Natural killer cell (primary cell): ENCODE measurements at regions not wholly inside any gene's neighbourhood (a gene's known extent, or its start where the extent isn't known, plus 50 kb on each side); places are given as distances from the start of the nearest gene placed in this dataset.

ENCODE experiments used
- ATAC-seq, 3 donors: fragments of 150-1000 bp in 2 of 3; fragments of 200-7000 bp in 1 of 3; cut with Tn5 transposase; 1 replicate in 1 of 3; 2 replicates in 2 of 3; pipeline ENCODE4 v1.10.0; 2021; ENCODE audit warnings: mild to moderate bottlenecking in 2 of 3, moderate library complexity in 2 of 3
- DNase-seq, 2 donors: peaks; one replicate each; pipeline versions ENCODE4 v3.0.0 to v3.0.0-alpha.2; 2013 to 2021; ENCODE audit warnings: mixed read lengths in 1 of 2
- H3K27ac ChIP-seq: one replicate; pipeline ENCODE4 v1.5.1; 2013; ENCODE audit warnings: mild to moderate bottlenecking, low read length
- H3K27me3 ChIP-seq: one replicate; pipeline ENCODE4 v1.6.1; 2013; ENCODE audit warnings: low read length; ENCODE audit not compliant: control insufficient read depth, insufficient read depth
- H3K36me3 ChIP-seq: one replicate; pipeline ENCODE4 v1.6.1; 2013; ENCODE audit warnings: low read length; ENCODE audit not compliant: control insufficient read depth, insufficient read depth
- H3K4me1 ChIP-seq: one replicate; pipeline ENCODE4 v1.6.1; 2013; ENCODE audit warnings: low read length; ENCODE audit not compliant: control insufficient read depth, insufficient read depth
- H3K4me3 ChIP-seq: one replicate; pipeline ENCODE4 v1.5.1; 2013; ENCODE audit warnings: low read length
- H3K9me3 ChIP-seq: one replicate; pipeline ENCODE4 v1.6.1; 2013; ENCODE audit warnings: low read length; ENCODE audit not compliant: control insufficient read depth, insufficient read depth
- H3K27ac Mint-ChIP-seq, 2 donors: one replicate each; pipeline ENCODE4 v1.8.0; 2022; ENCODE audit warnings: mild to moderate bottlenecking in 2 of 2, mixed read lengths in 2 of 2, moderate library complexity in 1 of 2
- H3K27me3 Mint-ChIP-seq, 2 donors: one replicate each; pipeline ENCODE4 v1.8.0; 2022; ENCODE audit warnings: low read depth in 2 of 2, mixed read lengths in 2 of 2
- H3K36me3 Mint-ChIP-seq: one replicate; pipeline ENCODE4 v1.8.0; 2022; ENCODE audit warnings: mixed read lengths
- H3K4me1 Mint-ChIP-seq, 2 donors: one replicate each; pipeline ENCODE4 v1.8.0; 2022; ENCODE audit warnings: mixed read lengths in 2 of 2
- H3K4me3 Mint-ChIP-seq: one replicate; pipeline ENCODE4 v1.8.0; 2022; ENCODE audit warnings: mild to moderate bottlenecking, moderate library complexity, mixed read lengths
- H3K9me3 Mint-ChIP-seq, 2 donors: one replicate each; pipeline ENCODE4 v1.8.0; 2022; ENCODE audit warnings: mixed read lengths in 2 of 2
- WGBS: methylation state at CpG from one replicate; pipeline ENCODE4 v1.1.7; 2013; ENCODE audit warnings: missing lambda C conversion rate; ENCODE audit not compliant: insufficient coverage; 5-methylcytosine and 5-hydroxymethylcytosine counted together
- intact Hi-C: fragments of 100-400 bp; cut with micrococcal nuclease; formaldehyde crosslinking; loops from one replicate; pipeline ENCODE4 v1.14.2; 2022
- TF ChIP-seq, protein P1 (sequence below): fragments of 200-600 bp; IDR thresholded peaks from one replicate; pipeline ENCODE4 v1.8.0; 2022; ENCODE audit warnings: antibody characterized with exemption

DNA sequence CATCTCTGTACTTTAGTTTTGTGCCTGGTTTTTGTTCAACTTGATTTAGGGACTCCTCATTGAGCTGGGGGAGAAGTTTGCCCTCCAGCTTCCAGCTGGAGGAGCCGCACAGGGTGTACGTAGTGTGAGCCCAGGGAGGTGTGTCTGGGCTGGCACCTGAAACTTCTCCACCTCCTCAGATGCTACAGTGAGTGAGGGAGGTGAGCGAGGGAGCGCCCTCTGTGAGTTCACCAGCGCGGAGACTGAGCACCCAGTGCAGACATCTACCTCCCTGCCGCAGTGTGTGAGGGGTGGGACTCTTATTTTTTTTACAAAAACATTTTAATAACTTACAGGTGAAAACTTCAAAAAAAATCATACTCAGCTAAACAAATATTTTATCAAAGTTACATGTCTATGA is 204.2 kb upstream of the HS6ST1 start:
- no peak overlapping the region for H3K4me3 ChIP-seq
- ATAC-seq (no peak), DNase-seq (no peak)
- intact Hi-C loops, result no loop called here
- no peaks in the 10 kb centered on the region for H3K36me3 Mint-ChIP-seq
- no peaks in the 10 kb centered on the region for H3K9me3 Mint-ChIP-seq
- H3K27ac ChIP-seq, result no peak overlapping the region
- TF ChIP-seq, protein P1, sequence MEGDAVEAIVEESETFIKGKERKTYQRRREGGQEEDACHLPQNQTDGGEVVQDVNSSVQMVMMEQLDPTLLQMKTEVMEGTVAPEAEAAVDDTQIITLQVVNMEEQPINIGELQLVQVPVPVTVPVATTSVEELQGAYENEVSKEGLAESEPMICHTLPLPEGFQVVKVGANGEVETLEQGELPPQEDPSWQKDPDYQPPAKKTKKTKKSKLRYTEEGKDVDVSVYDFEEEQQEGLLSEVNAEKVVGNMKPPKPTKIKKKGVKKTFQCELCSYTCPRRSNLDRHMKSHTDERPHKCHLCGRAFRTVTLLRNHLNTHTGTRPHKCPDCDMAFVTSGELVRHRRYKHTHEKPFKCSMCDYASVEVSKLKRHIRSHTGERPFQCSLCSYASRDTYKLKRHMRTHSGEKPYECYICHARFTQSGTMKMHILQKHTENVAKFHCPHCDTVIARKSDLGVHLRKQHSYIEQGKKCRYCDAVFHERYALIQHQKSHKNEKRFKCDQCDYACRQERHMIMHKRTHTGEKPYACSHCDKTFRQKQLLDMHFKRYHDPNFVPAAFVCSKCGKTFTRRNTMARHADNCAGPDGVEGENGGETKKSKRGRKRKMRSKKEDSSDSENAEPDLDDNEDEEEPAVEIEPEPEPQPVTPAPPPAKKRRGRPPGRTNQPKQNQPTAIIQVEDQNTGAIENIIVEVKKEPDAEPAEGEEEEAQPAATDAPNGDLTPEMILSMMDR, result no peak
- H3K27me3 ChIP-seq, result no peaks in the 10 kb centered on the region
- no peaks in the 10 kb centered on the region for H3K36me3 ChIP-seq
- H3K27ac Mint-ChIP-seq, result no peak overlapping the region
- WGBS, result 80% methylated on average over 2 of the region's 7 CpGs
- no peaks in the 10 kb centered on the region for H3K4me1 Mint-ChIP-seq
- H3K4me1 ChIP-seq, result peaks cover 12% of the 10 kb centered on the region
- no peak overlapping the region for H3K4me3 Mint-ChIP-seq
- no peaks in the 10 kb centered on the region for H3K9me3 ChIP-seq
- H3K27me3 Mint-ChIP-seq, result peaks cover 0 to 5% of the 10 kb centered on the region in 2 donors

DNA sequence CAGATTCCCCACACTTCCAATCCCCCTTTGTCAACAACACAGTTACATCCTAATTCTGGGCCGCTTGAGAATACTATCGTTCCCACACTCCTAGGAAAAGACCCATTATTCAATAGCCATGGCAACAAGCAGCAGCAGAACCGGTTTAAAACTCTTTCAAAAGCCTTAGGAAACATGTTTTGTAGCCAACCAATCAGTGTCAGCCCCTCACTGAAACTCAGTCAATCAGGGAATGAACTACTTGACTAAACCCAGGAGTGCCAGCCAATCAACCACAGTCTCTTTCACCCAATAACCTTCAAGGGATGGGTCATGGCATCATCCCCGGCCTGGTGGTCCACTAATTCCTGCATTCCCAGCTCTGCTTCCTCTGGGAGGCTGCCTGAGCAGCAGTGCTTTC is 204.8 kb upstream of the HS6ST1 start:
- Histone ChIP-seq H3K4me1 (peaks cover 12% of the 10 kb centered on the region), H3K9me3 (no peaks in the 10 kb centered on the region), H3K27me3 (no peaks in the 10 kb centered on the region), H3K36me3 (no peaks in the 10 kb centered on the region), H3K27ac (no peak overlapping the region), H3K4me3 (no peak overlapping the region)
- H3K9me3 Mint-ChIP-seq, result no peaks in the 10 kb centered on the region
- no peak overlapping the region for H3K27ac Mint-ChIP-seq
- no peak overlapping the region for H3K4me3 Mint-ChIP-seq
- peaks cover 0 to 7% of the 10 kb centered on the region in 2 donors for H3K27me3 Mint-ChIP-seq
- H3K4me1 Mint-ChIP-seq, result no peaks in the 10 kb centered on the region
- WGBS, result 87% methylated on average over 4 of the region's 4 CpGs
- no peaks in the 10 kb centered on the region for H3K36me3 Mint-ChIP-seq
- ATAC-seq, result no peak
- intact Hi-C loops, result no loop called here
- DNase-seq, result no peak
- TF ChIP-seq, protein P1, result no peak

DNA sequence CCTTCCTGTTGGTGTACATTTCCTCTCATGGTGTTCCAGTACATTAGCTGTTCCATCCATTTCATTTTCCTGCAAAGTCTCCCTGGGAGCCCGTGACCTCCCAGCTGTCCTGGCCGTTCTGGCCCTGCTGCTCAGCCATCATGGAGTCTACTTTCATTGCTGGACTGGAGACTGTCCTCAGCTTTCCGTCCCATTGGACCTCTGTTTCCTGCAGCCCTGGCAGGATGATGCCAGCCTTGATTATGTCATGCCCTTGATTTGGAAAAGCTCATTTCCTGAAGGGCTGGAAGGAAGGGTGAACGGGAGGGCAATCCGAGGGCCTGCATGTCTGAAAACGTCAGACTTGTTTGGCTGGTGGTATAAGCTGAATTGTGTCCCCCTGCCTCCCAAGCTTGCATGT is 205.5 kb upstream of the HS6ST1 start:
- no peak overlapping the region for H3K27ac ChIP-seq
- no peaks in the 10 kb centered on the region for H3K27me3 ChIP-seq
- no peaks in the 10 kb centered on the region for H3K9me3 Mint-ChIP-seq
- no peak overlapping the region for H3K4me3 ChIP-seq
- no peaks in the 10 kb centered on the region for H3K36me3 ChIP-seq
- peaks cover 0 to 7% of the 10 kb centered on the region in 2 donors for H3K27me3 Mint-ChIP-seq
- no peak for ATAC-seq
- no peak overlapping the region for H3K4me3 Mint-ChIP-seq
- no peaks in the 10 kb centered on the region for H3K9me3 ChIP-seq
- no peaks in the 10 kb centered on the region for H3K36me3 Mint-ChIP-seq
- no peak overlapping the region for H3K27ac Mint-ChIP-seq
- no peak for DNase-seq
- H3K4me1 ChIP-seq, result peaks cover 12% of the 10 kb centered on the region
- no peaks in the 10 kb centered on the region for H3K4me1 Mint-ChIP-seq
- WGBS, result 83% methylated on average over 6 of the region's 6 CpGs
- intact Hi-C loops, result no loop called here
- TF ChIP-seq, protein P1, result no peak

DNA sequence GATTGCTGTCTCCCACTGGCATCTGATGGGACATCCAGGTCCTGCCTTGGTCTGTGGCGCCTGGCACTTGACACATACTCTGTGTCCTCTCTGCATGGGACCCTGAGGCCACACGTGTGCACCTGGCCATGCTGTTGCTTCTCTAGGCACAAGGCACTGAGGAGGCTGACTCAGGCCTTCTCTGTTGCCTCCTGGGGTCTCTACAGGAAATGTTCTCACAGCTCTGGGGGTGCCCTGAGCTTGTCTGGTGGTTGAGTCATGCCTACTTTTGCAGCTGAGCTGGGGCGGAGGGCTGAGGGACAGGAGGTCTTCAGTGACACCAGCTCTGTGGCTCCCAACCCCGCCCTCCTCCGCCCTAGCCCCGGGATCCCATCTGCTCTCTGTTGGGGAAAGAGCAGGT is 207.0 kb upstream of the HS6ST1 start:
- Mint-ChIP-seq H3K36me3 (no peaks in the 10 kb centered on the region), H3K27me3 (peaks cover 0 to 5% of the 10 kb centered on the region in 2 donors), H3K4me3 (no peak overlapping the region), H3K27ac (no peak overlapping the region), H3K4me1 (peaks cover 0 to under 1% of the 10 kb centered on the region in 2 donors), H3K9me3 (no peaks in the 10 kb centered on the region)
- DNase-seq (no peak), ATAC-seq (no peak)
- Histone ChIP-seq H3K4me3 (no peak overlapping the region), H3K27ac (no peak overlapping the region), H3K4me1 (peaks cover 6% of the 10 kb centered on the region), H3K36me3 (no peaks in the 10 kb centered on the region), H3K27me3 (no peaks in the 10 kb centered on the region), H3K9me3 (no peaks in the 10 kb centered on the region)
- 68% methylated on average over 6 of the region's 6 CpGs for WGBS
- TF ChIP-seq, protein P1, result no peak
- intact Hi-C loops, result no loop called here
